Right renal cortex interstitium (tissue), 3 donors: ENCODE measurements at regions not wholly inside any gene's neighbourhood (a gene's known extent, or its start where the extent isn't known, plus 50 kb on each side); places are given as distances from the start of the nearest gene placed in this dataset.
"Not testable (repeated sequence)": the region's sequence is repeated elsewhere in the genome, so short reads cannot be mapped to it uniquely, and the experiment has no call there.

Experiments used
- DNase-seq, 3 donors: peaks; one replicate each; pipeline ENCODE4 v3.0.0-alpha.2; 2013; ENCODE audit warnings: low read depth in 3 of 3, low spot score in 2 of 3

GRCh38 chr2:215889240-215889969 is 123.9 kb downstream of the MREG start:
- DNase-seq: not testable (repeated sequence)

GRCh38 chr2:215888680-215889079 is 124.7 kb downstream of the MREG start:
- no peak for DNase-seq

- DNase-seq: no peak
These were observed 126.0 kb downstream of the MREG start for GRCh38 chr2:215887303-215887702.

- DNase-seq: no peak
These were observed 127.3 kb downstream of the MREG start for GRCh38 chr2:215886022-215886421.

GRCh38 chr2:215885536-215885935 is 127.8 kb downstream of the MREG start:
- DNase-seq: no peak

GRCh38 chr2:215884451-215885087 is 128.8 kb downstream of the MREG start:
- no peak for DNase-seq

GRCh38 chr2:215883799-215884198 is 129.6 kb downstream of the MREG start:
- no peak for DNase-seq

- no peak for DNase-seq
These were observed 130.7 kb downstream of the MREG start for GRCh38 chr2:215882689-215883088.

GRCh38 chr2:215881582-215881981 is 131.8 kb downstream of the MREG start:
- DNase-seq: no peak

- DNase-seq: no peak
These were observed 132.4 kb downstream of the MREG start for GRCh38 chr2:215880970-215881369.

- no peak for DNase-seq
These were observed 133.1 kb downstream of the MREG start for GRCh38 chr2:215879977-215880940.

- DNase-seq: no peak
These were observed 134.0 kb downstream of the MREG start for GRCh38 chr2:215879331-215879730.

- DNase-seq: no peak
These were observed 134.8 kb downstream of the MREG start for GRCh38 chr2:215878476-215879063.

GRCh38 chr2:215876937-215877238 is 136.5 kb downstream of the MREG start:
- DNase-seq: no peak

GRCh38 chr2:215876139-215876936 is 137.0 kb downstream of the MREG start:
- no peak for DNase-seq

- DNase-seq: no peak
These were observed 138.9 kb downstream of the MREG start for GRCh38 chr2:215874418-215874817.

GRCh38 chr2:215870986-215871385 is 142.4 kb downstream of the MREG start:
- no peak for DNase-seq

- no peak for DNase-seq
These were observed 143.3 kb downstream of the MREG start for GRCh38 chr2:215870088-215870490.

GRCh38 chr2:215868846-215869543 is 144.4 kb downstream of the MREG start:
- DNase-seq: no peak

- DNase-seq: no peak
These were observed 146.7 kb downstream of the MREG start for GRCh38 chr2:215866606-215867005.
